GM19023 (cell line): ENCODE measurements at regions not wholly inside any gene's neighbourhood (a gene's known extent, or its start where the extent isn't known, plus 50 kb on each side); places are given as distances from the start of the nearest gene placed in this dataset.
"Not testable (repeated sequence)": the region's sequence is repeated elsewhere in the genome, so short reads cannot be mapped to it uniquely, and the experiment has no call there.

ENCODE experiments used
- ATAC-seq: cut with Tn5 transposase; IDR thresholded peaks from one replicate; pipeline ENCODE4 v1.9.1; 2021; ENCODE audit warnings: mild to moderate bottlenecking, moderate library complexity; ENCODE audit not compliant: unreplicated experiment

DNA sequence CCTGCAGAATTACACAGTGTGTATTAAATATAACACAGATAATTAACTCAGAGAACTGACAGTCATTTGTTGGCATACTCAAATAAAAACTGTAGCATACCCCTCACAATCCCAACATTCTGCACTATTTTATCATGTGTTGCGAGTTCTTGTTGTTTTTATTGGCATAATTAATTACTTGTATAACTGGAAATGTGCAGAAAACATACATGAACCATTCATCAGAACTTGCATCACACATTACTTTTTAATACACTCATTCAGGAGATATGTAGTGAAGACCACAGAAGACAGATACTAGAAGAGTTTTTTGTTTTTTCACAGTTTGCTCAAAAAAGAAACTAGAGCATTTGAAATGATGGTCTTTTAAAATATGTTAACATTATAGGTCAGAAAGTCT lies 74.6 kb upstream of the NEIL3 start:
- ATAC-seq, result no peak

DNA sequence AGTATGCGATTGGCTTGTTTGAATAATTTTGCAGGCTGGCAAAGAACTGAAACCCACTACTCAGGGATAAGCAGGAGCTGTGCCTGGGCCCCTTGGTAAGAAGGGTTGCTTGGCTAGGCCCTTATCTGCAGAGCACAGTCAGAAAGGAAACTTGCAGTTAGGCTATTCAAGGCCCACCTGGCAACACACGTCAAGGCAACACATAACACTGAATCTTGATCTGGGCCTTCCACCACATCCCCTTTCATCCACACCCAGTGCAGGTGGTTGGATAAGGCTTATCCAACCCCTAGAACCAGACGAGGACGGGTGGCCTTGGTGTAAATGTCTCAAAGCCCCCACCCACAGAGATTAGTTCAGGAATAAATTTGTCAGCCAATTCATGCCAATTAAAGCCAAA lies 72.8 kb upstream of the NEIL3 start:
- ATAC-seq, result no peak

DNA sequence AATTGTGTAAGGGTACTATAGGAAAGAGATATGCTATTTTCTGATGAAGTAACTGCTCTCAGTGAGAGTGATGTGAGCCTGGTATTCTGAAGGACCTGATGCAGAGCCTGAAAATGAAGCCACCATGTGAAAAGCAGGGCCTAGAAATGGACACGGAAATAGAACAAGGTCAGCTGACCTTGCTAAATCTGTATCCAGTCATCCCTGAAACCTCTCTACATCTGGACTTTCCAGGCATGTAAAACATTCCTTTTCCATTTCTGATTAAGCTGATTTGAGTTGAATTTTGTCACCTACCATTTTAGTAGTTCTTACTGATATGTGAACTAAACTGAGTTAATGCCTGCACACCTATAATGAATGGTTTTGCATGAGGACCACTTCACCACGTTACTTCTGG lies 72.4 kb upstream of the NEIL3 start:
- ATAC-seq, result no peak

DNA sequence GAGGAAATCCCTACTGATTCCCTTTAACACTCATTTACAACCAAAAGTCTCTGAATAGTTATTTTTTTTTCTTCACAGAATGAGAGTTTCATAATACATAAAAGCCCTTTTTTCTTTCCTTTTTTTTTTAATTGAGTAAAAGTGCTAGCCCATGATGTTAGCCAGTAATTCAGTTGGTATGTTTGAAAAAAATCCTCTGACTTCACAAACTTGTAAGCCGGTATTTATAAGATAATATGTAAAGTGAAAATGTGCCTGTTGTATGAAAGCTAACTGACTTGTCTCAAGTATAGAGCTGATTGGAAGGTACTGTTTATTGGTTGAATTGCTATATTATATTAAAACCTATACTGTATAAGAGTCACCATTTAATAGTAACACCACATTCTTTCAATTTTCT lies 70.2 kb upstream of the NEIL3 start:
- ATAC-seq, result no peak

DNA sequence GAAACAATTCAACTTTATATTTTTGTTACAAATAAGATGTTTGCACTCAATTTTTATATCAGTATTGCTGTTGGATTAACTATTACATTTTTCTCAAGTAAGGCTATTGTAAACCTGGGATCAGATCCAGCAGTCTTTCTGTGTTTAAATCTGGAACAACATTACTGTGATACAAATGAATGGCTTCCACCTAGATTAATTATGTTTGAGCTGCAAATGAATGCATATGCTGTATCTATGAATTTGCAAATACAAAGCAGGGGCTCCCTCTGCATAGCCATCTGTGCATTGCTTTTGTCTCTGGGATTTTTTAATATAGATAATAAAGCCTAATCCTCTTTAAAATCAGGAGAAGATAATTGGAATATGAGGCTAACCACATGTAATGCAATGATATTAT lies 69.8 kb upstream of the NEIL3 start:
- no peak for ATAC-seq

DNA sequence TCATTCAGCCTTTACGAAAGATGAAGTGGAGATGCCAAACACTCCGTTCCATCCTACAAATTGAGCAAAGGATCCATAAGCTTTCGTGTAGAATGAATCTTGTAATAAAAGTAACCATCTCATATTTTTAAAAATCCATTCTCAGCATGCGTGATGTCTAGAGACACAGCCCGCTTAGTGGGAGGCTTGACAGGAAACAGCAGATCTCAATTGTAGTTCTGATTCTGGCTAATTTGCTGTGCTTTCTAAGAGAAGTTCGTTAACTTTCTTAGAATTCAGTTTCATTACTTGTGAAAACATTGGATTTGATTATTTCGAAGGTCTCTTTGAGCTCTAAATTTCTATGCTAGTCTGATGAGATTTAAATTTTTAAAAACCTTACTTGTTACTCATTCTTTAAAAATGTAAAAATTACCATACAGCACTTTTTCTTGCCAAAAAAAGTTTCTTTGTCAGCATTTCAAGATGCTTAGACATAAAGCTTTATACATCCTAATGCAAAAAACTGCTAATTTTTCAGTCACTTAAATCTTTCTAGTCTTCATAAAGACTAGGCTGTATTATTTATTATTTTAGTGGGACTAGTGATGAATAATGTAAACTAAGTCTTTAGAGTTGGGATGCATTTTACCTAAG lies 66.9 kb upstream of the NEIL3 start:
- no peak for ATAC-seq

DNA sequence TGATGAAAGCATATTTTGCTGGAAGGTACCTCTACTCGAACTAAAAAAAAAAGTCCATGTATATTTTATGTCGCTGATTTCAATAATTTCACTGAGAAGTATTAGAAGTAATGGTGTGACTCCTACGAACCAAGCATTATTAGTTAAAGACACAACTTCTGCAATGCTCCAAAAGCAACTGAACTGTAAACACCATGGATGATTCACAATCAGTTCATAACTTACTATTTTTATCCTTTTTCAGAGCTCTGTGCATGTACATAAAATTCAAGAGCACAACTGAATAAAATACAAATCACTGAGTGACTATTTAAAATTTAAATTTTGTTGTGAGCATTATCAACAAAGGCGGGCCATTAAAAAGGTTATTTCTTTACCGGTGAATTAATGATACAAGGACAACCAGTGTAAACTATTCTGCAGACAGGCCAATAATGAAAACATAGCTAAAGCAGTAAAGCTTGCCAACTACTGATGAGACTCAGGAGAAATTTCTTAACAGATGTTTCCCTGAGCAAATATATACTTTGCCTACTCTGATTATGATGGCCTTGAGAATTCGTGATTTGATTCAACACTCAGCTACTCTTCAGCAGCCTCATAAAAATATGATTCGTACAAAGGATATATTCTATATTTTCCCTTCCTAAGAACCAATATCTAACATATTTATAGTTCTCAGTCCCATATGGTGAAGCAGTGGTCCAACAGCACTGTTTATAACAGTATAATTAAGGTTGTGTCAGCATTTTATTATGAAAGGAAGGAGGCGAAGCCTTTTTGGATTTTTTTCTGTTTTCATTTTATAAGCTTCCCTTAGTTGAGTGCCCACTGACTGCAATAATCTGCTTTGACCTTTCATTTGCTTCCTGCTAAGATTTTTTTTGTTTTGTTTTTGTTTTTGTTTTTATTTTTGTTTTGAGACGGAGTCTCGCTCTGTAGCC lies 62.8 kb upstream of the NEIL3 start:
- ATAC-seq, result no peak

DNA sequence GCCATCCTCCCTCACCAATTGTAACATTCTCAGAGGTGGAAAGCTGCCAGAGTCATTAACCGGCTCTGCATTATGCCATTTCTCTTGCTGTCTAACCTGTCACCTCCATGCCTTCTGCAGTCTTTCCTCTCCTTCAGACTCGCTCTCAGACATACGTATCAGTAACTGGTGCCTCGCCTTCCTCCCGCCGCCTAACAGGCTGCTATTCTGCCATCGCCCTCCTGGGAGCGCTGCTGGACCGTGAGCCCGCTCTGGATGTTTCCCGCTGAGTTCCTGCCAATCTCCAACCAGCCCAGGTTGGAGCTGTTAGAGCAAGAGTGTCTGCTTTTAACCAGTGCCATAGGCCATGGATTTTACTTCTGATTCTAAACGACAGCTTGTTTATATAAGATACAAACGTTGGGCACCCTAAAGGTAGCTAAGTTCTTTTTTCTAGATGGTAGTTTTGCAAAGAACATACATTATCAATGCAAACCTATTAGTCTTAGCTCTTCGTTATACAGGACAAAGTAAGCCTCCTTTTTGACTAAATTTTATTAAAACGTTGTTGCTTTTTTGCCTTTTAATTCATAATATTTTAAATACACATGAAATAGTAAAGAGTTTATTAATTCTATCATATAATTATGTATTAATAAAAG lies 59.5 kb upstream of the NEIL3 start:
- peak; percentile 98 for ATAC-seq

DNA sequence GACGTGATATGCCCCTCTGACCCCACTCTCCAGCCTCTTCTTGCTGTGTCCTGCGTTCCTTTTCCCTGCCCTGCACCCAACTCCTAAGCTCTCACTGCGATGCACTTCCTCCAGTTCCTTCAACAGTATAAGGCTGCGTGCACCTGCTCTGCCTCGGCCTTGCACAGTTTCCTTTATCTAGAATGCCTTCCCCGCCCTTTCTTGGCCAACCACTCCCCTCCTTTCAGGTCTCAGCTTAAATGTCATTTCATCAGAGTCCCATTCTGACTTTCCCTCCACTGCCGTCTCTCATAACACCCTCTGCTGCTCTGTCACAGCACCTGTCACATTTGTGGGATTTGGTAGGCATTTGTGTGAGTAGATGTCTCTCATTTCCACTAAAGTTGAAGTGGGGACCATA lies 58.4 kb upstream of the NEIL3 start:
- no peak for ATAC-seq

DNA sequence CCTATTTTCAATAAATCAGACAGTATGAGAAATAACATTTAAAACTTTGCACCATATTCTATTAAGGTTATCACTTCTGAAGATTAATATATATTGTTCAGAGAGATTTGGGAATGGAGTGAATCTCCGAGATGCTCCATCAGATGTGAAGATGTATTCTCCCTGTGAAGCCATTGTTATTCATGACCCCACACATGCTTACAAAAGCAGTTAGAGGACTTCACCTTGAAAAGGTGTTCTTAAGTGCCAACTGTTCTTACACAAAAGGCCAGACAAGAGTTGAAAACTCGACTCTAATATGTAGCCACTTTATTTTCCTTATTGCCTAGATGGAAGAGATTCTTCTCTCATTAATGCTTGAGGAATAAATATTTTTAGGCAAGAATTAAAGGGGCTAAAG lies 54.3 kb upstream of the NEIL3 start:
- ATAC-seq, result no peak

DNA sequence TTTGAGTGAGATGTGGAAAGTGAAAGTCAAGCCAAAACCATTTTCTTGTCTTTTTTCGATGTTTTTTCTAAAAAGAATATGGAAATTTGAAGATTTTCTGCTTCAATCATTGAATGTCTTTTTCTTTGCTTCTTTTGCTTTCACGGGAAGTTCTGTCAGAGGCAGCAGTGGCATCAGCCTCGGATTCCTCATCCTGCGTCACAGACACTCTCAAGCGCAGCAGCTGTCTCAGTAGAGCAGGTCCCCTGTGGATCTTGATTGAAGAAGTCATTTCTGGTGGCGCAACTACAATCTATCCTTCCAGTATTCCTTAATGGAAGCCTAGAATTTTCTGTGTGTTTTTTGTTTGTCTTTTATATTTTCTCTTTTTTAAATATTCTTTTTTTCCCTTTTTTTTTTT lies 52.7 kb upstream of the NEIL3 start:
- ATAC-seq, result no peak

DNA sequence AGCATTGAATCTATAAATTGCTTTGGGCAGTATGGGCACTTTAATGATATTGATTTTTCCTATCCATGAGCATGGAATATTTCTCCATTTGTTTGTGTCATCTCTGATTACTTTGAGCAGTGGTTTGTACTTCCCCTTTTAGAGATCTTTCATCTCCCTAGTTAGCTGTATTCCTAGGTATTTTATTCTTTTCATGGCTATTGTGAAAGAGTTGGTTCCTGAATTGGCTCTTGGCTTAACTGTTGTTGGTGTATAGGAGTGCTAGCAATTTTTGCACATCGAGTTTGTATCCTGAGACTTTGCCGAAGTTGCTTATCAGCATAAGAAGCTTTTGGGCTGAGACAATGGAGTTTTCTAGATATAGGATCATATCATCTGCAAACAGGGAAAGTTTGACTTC lies 50.2 kb upstream of the NEIL3 start:
- not testable (repeated sequence) for ATAC-seq
